ENCODE measurements at regions not wholly inside any gene's neighbourhood (a gene's known extent, or its start where the extent isn't known, plus 50 kb on each side); places are given as distances from the start of the nearest gene placed in this dataset.
"Not testable (repeated sequence)": the region's sequence is repeated elsewhere in the genome, so short reads cannot be mapped to it uniquely, and the experiment has no call there.

GRCh38 chr6:76516924-76517323 lies 444.5 kb upstream of the IMPG1 start:
- Histone ChIP-seq H3K27me3 (no peaks in the 10 kb centered on the region), H3K9me3 (no peaks in the 10 kb centered on the region), H3K4me3 (no peak overlapping the region), H3K4me1 (no peaks in the 10 kb centered on the region), H3K27ac (no peak overlapping the region), H3K36me3 (no peaks in the 10 kb centered on the region)
- no peak for ATAC-seq
- in situ Hi-C loops (cut with MboI; ENCODE audit: low sequenced_read_pairs in 4 of 4) = no loop called here
- no peak for DNase-seq
- TF ChIP-seq POLR2A (IDR thresholded peaks at IDR 0.05) (no peak), CTCF (IDR thresholded peaks at IDR 0.05 in 4 of 5, conservative IDR thresholded peaks at IDR 0.05 in 1 of 5) (no peak)
- intact Hi-C loops (cut with DNase I; ENCODE audit: low total_unique reads) = no loop called here

GRCh38 chr6:76510489-76510888 lies 438.0 kb upstream of the IMPG1 start:
- no peaks in the 10 kb centered on the region for H3K4me1 ChIP-seq
- DNase-seq (no peak), ATAC-seq (no peak)
- TF ChIP-seq CTCF (IDR thresholded peaks at IDR 0.05 in 4 of 5, conservative IDR thresholded peaks at IDR 0.05 in 1 of 5) (no peak), POLR2A (IDR thresholded peaks at IDR 0.05) (no peak)
- intact Hi-C loops (cut with DNase I; ENCODE audit: low total_unique reads) (no loop called here), in situ Hi-C loops (cut with MboI; ENCODE audit: low sequenced_read_pairs in 4 of 4) (no loop called here)
- H3K4me3 ChIP-seq = no peak overlapping the region
- H3K27me3 ChIP-seq = no peaks in the 10 kb centered on the region
- H3K9me3 ChIP-seq = no peaks in the 10 kb centered on the region
- H3K27ac ChIP-seq = no peak overlapping the region
- H3K36me3 ChIP-seq = no peaks in the 10 kb centered on the region

GRCh38 chr6:76509397-76509796 lies 436.9 kb upstream of the IMPG1 start:
- H3K27me3 ChIP-seq = no peaks in the 10 kb centered on the region

GRCh38 chr6:76506808-76507207 lies 434.3 kb upstream of the IMPG1 start:
- H3K4me1 ChIP-seq = no peaks in the 10 kb centered on the region
- ATAC-seq = no peak
- intact Hi-C loops (cut with DNase I; ENCODE audit: low total_unique reads) (no loop called here), in situ Hi-C loops (cut with MboI; ENCODE audit: low sequenced_read_pairs in 4 of 4) (no loop called here)
- H3K4me3 ChIP-seq = no peak overlapping the region
- no peaks in the 10 kb centered on the region for H3K36me3 ChIP-seq
- H3K9me3 ChIP-seq = no peaks in the 10 kb centered on the region
- H3K27me3 ChIP-seq = no peaks in the 10 kb centered on the region
- no peak overlapping the region for H3K27ac ChIP-seq
- DNase-seq = no peak
- TF ChIP-seq POLR2A (IDR thresholded peaks at IDR 0.05) (no peak), CTCF (IDR thresholded peaks at IDR 0.05 in 4 of 5, conservative IDR thresholded peaks at IDR 0.05 in 1 of 5) (no peak)

More at GRCh38 chr6:76509397-76509796, 436.9 kb upstream of the IMPG1 start:
- no peak overlapping the region for H3K4me3 ChIP-seq
- intact Hi-C loops (cut with DNase I; ENCODE audit: low total_unique reads) = no loop called here
- no peak for TF ChIP-seq CTCF (IDR thresholded peaks at IDR 0.05 in 4 of 5, conservative IDR thresholded peaks at IDR 0.05 in 1 of 5)
- no peak for TF ChIP-seq POLR2A (IDR thresholded peaks at IDR 0.05)
- in situ Hi-C loops (cut with MboI; ENCODE audit: low sequenced_read_pairs in 4 of 4) = no loop called here
- H3K9me3 ChIP-seq = no peaks in the 10 kb centered on the region
- H3K4me1 ChIP-seq = no peaks in the 10 kb centered on the region
- ATAC-seq (no peak), DNase-seq (no peak)
- no peak overlapping the region for H3K27ac ChIP-seq
- no peaks in the 10 kb centered on the region for H3K36me3 ChIP-seq

GRCh38 chr6:76495909-76496308 lies 423.4 kb upstream of the IMPG1 start:
- TF ChIP-seq POLR2A (IDR thresholded peaks at IDR 0.05) = no peak
- TF ChIP-seq CTCF (IDR thresholded peaks at IDR 0.05 in 4 of 5, conservative IDR thresholded peaks at IDR 0.05 in 1 of 5) = no peak
- H3K4me1 ChIP-seq = no peaks in the 10 kb centered on the region
- in situ Hi-C loops (cut with MboI; ENCODE audit: low sequenced_read_pairs in 4 of 4) = no loop called here
- H3K4me3 ChIP-seq = no peak overlapping the region
- no peak overlapping the region for H3K27ac ChIP-seq
- ATAC-seq = no peak
- no peaks in the 10 kb centered on the region for H3K27me3 ChIP-seq
- DNase-seq = no peak
- no peaks in the 10 kb centered on the region for H3K36me3 ChIP-seq
- H3K9me3 ChIP-seq = no peaks in the 10 kb centered on the region
- intact Hi-C loops (cut with DNase I; ENCODE audit: low total_unique reads) = no loop called here

- H3K36me3 ChIP-seq; H3K27me3 ChIP-seq; intact Hi-C loops (cut with DNase I; ENCODE audit: low total_unique reads); H3K9me3 ChIP-seq; H3K27ac ChIP-seq; H3K4me1 ChIP-seq; DNase-seq; in situ Hi-C loops (cut with MboI; ENCODE audit: low sequenced_read_pairs in 4 of 4); H3K4me3 ChIP-seq; ATAC-seq: not testable (repeated sequence)
Measured at GRCh38 chr6:76491376-76491775, 418.9 kb upstream of the IMPG1 start.

Measured in gastrocnemius medialis (tissue), 4 donors.